C4-2B (cell line): ENCODE measurements at regions not wholly inside any gene's neighbourhood (a gene's known extent, or its start where the extent isn't known, plus 50 kb on each side); places are given as distances from the start of the nearest gene placed in this dataset.
"Not testable (repeated sequence)": the region's sequence is repeated elsewhere in the genome, so short reads cannot be mapped to it uniquely, and the experiment has no call there.

Experiments
- H3K27ac ChIP-seq: fragments of 450-650 bp; 2 replicates; pipeline ENCODE4 v1.5.1; 2017
- ZFX ChIP-seq: fragments of 450-650 bp; IDR thresholded peaks from 2 replicates; pipeline ENCODE4 v1.6.1; 2017
- TF ChIP-seq, protein P1 (sequence below): fragments of 450-650 bp; conservative IDR thresholded peaks from 2 replicates; pipeline ENCODE4 v1.5.1; 2017; ENCODE audit warnings: mild to moderate bottlenecking

GRCh38 chrX:79026742-79027141 is 81.6 kb downstream of the P2RY10 start:
- H3K27ac ChIP-seq: not testable (repeated sequence)

- TF ChIP-seq ZFX: no peak
- TF ChIP-seq, protein P1, sequence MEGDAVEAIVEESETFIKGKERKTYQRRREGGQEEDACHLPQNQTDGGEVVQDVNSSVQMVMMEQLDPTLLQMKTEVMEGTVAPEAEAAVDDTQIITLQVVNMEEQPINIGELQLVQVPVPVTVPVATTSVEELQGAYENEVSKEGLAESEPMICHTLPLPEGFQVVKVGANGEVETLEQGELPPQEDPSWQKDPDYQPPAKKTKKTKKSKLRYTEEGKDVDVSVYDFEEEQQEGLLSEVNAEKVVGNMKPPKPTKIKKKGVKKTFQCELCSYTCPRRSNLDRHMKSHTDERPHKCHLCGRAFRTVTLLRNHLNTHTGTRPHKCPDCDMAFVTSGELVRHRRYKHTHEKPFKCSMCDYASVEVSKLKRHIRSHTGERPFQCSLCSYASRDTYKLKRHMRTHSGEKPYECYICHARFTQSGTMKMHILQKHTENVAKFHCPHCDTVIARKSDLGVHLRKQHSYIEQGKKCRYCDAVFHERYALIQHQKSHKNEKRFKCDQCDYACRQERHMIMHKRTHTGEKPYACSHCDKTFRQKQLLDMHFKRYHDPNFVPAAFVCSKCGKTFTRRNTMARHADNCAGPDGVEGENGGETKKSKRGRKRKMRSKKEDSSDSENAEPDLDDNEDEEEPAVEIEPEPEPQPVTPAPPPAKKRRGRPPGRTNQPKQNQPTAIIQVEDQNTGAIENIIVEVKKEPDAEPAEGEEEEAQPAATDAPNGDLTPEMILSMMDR: no peak
- H3K27ac ChIP-seq: no peak overlapping the region
Measured at GRCh38 chrX:79035421-79035820, 90.2 kb downstream of the P2RY10 start.

- no peak overlapping the region for H3K27ac ChIP-seq
- TF ChIP-seq, protein P1: no peak
- TF ChIP-seq ZFX: no peak
Measured at GRCh38 chrX:79036157-79036880, 91.1 kb downstream of the P2RY10 start.

- H3K27ac ChIP-seq: no peak overlapping the region
- no peak for TF ChIP-seq ZFX
- TF ChIP-seq, protein P1: no peak
Measured at GRCh38 chrX:79065696-79066095, 78.8 kb upstream of the GPR174 start.

DNA sequence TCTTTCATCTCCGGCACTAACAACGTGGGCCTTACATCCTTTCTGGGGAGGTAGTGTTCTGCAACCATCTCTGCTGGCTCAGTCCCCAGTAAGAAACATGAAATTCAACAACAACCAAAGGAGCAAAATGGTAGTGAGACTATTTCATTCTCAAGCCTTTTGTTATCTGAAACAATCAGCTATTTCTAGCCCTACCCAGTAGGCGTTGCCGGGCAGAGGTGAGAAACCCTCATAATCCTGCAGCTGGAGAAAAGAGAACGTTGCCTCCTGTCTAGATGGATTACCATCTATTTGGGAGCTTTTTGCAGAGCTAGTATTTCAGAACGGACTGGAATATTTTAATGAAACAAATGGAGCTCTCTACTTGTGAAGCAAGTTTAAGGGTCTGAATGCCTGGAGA is 66.4 kb upstream of the GPR174 start:
- TF ChIP-seq, protein P1: no peak
- no peak for TF ChIP-seq ZFX
- H3K27ac ChIP-seq: no peak overlapping the region

DNA sequence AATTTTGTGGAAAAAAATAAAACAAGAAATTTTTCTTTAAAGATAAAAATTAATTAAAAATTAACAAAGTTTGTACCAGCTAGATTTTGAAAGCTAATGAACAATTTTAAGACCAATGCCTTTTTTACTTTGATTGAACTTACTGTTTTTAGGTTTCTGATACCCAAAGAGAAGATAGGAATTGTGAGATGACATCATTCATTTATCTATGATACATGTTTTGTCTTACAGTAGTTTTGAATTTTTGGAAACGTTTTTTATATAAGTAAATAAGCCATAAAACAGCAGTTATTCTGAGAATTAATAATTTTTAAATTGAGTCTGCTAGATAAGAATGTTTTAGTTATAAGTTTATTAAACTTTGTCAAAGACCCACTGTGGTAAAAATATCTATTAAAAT is 65.0 kb upstream of the GPR174 start:
- no peak for TF ChIP-seq ZFX
- TF ChIP-seq, protein P1: no peak
- no peak overlapping the region for H3K27ac ChIP-seq

DNA sequence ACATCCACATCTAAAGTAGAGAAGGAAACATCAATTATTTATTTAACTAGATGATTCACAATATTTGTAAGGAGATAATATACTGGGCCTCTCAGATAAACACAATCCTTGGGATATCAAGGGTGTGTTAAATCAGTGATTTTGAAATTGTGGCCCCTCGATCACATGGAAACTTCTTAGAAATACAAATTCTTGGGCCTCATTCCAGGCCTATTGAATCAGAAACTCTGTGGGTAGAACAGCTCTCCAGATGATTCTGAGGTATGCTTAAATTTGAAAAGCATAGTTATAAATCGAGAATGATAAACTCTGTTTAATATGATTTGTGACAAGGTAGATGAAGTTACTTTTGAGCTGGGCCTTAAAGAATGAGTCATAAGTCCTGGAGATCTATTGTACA is 64.3 kb upstream of the GPR174 start:
- TF ChIP-seq, protein P1: no peak
- TF ChIP-seq ZFX: no peak
- H3K27ac ChIP-seq: no peak overlapping the region

DNA sequence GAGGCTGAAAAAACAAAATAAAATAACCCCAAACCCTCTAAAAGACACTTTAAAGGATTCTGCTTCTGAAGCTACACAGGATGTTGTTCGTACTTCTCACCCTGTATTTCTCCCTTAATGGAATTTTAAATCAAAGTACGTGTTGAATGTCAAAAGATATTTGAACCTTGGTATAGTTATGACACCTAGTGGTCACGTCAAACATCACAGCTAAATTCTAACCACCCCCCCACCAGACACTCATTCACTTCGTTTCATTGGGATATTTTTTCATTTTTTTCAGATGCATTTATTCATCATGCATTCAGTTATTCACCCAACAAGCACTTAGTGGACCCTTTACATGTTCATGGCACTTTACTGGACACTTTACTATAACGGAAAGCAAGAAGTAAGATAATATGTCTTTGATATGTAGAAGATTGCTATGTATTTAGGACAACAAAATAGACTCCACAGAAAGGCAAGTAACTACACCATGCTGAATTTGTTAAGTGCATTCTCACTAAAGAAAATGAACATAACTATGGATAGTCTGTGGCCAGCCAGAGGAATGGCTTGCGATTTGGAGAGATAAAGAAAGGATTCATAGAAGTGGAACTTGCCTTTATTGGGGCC is 62.5 kb upstream of the GPR174 start:
- TF ChIP-seq ZFX: no peak
- TF ChIP-seq, protein P1: peak; percentile 55
- H3K27ac ChIP-seq: no peak overlapping the region
